ENCODE measurements at regions not wholly inside any gene's neighbourhood (a gene's known extent, or its start where the extent isn't known, plus 50 kb on each side); places are given as distances from the start of the nearest gene placed in this dataset.

DNA sequence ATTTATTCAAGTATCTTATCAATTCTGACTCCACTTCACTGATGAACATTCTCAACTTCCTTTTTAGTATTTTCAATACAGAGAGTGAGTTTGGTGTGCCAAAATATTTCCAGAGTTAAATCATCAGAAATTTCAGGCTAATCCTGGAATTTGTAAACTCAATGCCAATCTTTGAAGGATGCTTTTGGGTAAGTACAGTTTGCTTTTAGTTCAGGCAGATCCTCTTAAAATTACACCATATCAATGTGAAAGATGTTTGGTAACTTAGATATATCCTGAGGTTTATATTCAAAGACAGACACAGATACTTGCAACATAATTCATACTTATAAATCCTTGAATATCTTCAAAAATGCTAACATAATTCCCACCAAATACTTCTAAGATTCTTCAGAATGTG, 76.0 kb upstream of the FAM47B start:
- TF ChIP-seq POLR2A (IDR thresholded peaks at IDR 0.05) (no peak), POLR2AphosphoS5 (IDR thresholded peaks at IDR 0.05) (no peak), EP300 (IDR thresholded peaks at IDR 0.05) (no peak)
- TF ChIP-seq, protein P1, sequence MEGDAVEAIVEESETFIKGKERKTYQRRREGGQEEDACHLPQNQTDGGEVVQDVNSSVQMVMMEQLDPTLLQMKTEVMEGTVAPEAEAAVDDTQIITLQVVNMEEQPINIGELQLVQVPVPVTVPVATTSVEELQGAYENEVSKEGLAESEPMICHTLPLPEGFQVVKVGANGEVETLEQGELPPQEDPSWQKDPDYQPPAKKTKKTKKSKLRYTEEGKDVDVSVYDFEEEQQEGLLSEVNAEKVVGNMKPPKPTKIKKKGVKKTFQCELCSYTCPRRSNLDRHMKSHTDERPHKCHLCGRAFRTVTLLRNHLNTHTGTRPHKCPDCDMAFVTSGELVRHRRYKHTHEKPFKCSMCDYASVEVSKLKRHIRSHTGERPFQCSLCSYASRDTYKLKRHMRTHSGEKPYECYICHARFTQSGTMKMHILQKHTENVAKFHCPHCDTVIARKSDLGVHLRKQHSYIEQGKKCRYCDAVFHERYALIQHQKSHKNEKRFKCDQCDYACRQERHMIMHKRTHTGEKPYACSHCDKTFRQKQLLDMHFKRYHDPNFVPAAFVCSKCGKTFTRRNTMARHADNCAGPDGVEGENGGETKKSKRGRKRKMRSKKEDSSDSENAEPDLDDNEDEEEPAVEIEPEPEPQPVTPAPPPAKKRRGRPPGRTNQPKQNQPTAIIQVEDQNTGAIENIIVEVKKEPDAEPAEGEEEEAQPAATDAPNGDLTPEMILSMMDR (IDR thresholded peaks at IDR 0.05), result no peak
- DNase-seq (no peak), ATAC-seq (ENCODE audit: low FRiP score in 2 of 2) (no peak)
- no peaks in the 10 kb centered on the region for H3K27me3 ChIP-seq
- H3K9me3 ChIP-seq, result no peaks in the 10 kb centered on the region
- H3K27ac ChIP-seq, result no peak overlapping the region
- no peaks in the 10 kb centered on the region for H3K4me1 ChIP-seq
- no peaks in the 10 kb centered on the region for H3K36me3 ChIP-seq
- no peak overlapping the region for H3K4me3 ChIP-seq

DNA sequence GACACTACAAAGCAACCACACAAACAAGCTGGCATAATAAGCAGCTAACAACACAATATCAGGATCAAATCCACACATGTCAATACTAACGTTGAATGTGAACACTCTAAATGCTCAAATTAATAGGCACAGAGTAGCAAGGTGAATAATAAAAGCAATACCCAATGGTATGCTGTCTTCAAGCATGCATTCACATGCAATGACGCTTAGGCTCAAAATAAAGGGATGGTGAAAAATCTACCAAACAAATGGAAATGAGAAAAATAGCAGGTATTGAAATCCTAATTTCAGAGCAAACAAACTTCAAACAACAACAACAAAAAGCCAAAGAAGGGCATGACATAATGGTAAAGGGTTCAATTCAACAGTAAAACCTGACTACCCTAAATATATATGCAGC, 74.0 kb upstream of the FAM47B start:
- Histone ChIP-seq H3K27me3 (no peaks in the 10 kb centered on the region), H3K4me1 (no peaks in the 10 kb centered on the region), H3K27ac (no peak overlapping the region), H3K4me3 (no peak overlapping the region), H3K36me3 (no peaks in the 10 kb centered on the region), H3K9me3 (no peaks in the 10 kb centered on the region)
- WGBS, 2 donors, result 37 to 61% methylated on average over 2 of the region's 2 CpGs
- TF ChIP-seq, protein P1 (IDR thresholded peaks at IDR 0.05), result no peak
- no peak for TF ChIP-seq POLR2AphosphoS5 (IDR thresholded peaks at IDR 0.05)
- TF ChIP-seq POLR2A (IDR thresholded peaks at IDR 0.05), result no peak
- TF ChIP-seq EP300 (IDR thresholded peaks at IDR 0.05), result no peak
- DNase-seq (no peak), ATAC-seq (ENCODE audit: low FRiP score in 2 of 2) (no peak)

DNA sequence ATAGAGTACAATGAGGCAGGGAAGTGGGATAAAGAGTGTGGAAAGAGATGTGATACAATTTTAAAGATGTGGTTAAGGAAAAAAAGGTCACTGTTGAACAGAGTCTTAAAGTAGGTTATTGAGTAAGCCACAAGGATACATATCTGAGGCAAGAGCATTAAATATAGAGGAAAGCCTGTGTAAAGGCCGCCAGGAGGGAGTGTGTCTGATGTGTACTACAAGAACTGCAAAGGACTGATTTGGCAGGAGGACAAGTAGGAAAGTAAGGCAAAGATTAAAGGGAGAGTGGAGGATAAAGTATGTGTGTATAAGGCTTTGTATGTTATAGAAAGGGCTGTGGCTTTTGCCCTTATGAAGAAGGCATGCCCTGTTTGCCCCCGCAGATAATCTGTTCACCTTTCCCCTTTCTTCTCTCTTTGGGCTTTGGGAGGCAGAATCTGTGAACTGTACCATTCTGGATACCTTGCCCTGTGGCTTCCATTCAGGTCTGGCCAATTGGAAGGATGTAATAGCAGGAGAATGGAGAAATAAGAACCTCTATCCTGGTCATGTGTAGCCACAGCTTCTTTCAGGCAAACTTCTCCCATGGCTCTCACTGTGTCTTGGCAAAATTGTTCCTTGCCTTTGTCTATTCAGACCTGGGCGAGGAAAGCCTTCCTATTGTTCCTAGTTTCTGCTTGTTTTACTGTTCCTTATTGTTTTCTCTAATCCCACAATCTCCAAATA, 68.9 kb upstream of the FAM47B start:
- H3K27me3 ChIP-seq, result no peaks in the 10 kb centered on the region
- DNase-seq, result no peak
- no peak overlapping the region for H3K4me3 ChIP-seq
- H3K36me3 ChIP-seq, result no peaks in the 10 kb centered on the region
- ATAC-seq (ENCODE audit: low FRiP score in 2 of 2), result no peak
- WGBS, 2 donors, result 59 to 72% methylated on average over 3 of the region's 3 CpGs
- no peaks in the 10 kb centered on the region for H3K4me1 ChIP-seq
- H3K9me3 ChIP-seq, result no peaks in the 10 kb centered on the region
- no peak overlapping the region for H3K27ac ChIP-seq
- TF ChIP-seq, protein P1 (IDR thresholded peaks at IDR 0.05), result no peak
- TF ChIP-seq POLR2A (IDR thresholded peaks at IDR 0.05), result no peak
- no peak for TF ChIP-seq EP300 (IDR thresholded peaks at IDR 0.05)
- no peak for TF ChIP-seq POLR2AphosphoS5 (IDR thresholded peaks at IDR 0.05)

DNA sequence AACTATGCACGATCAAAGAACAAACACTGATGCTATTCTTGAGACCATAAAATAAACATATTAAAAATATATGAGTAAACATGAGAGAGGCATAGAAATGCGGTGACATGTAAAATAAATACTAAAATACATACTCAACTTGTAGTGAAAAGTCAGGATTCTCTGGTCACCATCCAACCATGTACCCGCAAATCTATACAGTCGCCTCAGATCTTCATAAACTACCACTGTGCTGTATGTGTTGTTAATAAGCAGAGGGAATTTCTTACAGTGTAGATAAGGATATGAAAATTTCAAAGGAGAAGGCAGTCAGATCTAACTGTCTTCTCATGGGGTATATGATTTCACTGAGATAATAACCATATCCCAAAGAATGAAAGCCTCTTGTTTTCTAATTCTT, 67.8 kb upstream of the FAM47B start:
- TF ChIP-seq EP300 (IDR thresholded peaks at IDR 0.05) (no peak), POLR2A (IDR thresholded peaks at IDR 0.05) (no peak), POLR2AphosphoS5 (IDR thresholded peaks at IDR 0.05) (no peak)
- TF ChIP-seq, protein P1 (IDR thresholded peaks at IDR 0.05), result no peak
- 67 to 74% methylated on average over 4 of the region's 4 CpGs for WGBS, 2 donors
- H3K27ac ChIP-seq, result no peak overlapping the region
- no peaks in the 10 kb centered on the region for H3K9me3 ChIP-seq
- no peak for ATAC-seq (ENCODE audit: low FRiP score in 2 of 2)
- DNase-seq, result no peak
- no peak overlapping the region for H3K4me3 ChIP-seq
- no peaks in the 10 kb centered on the region for H3K36me3 ChIP-seq
- no peaks in the 10 kb centered on the region for H3K4me1 ChIP-seq
- no peaks in the 10 kb centered on the region for H3K27me3 ChIP-seq

DNA sequence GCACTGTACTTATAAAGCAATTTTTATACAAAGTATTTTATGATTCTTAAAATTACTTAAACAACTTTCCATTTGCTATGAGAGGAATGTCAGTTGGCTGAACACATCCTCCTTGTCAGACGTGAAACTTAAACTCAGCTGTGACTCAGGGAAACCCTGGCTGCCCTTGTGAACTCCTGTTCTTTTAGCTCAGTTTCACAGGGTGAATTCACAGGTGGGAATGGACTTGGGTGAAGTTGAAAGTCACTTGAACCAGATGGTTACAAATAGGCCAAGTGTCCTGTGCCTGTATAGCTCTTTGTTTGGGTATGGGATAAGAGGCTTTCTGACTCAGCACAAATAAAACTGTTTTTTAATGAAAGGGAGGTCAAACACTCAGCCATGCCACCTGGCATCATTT, 67.4 kb upstream of the FAM47B start:
- WGBS, 2 donors, result 26% methylated on average over 1 of the region's 1 CpG; no CpG with 5 or more reads in 1 of the 2 donors

More for the DNA sequence above, 67.4 kb upstream of the FAM47B start:
- TF ChIP-seq POLR2A (IDR thresholded peaks at IDR 0.05) (no peak), EP300 (IDR thresholded peaks at IDR 0.05) (no peak), POLR2AphosphoS5 (IDR thresholded peaks at IDR 0.05) (no peak)
- TF ChIP-seq, protein P1 (IDR thresholded peaks at IDR 0.05), result no peak
- no peaks in the 10 kb centered on the region for H3K4me1 ChIP-seq
- H3K36me3 ChIP-seq, result no peaks in the 10 kb centered on the region
- DNase-seq (no peak), ATAC-seq (ENCODE audit: low FRiP score in 2 of 2) (no peak)
- H3K9me3 ChIP-seq, result no peaks in the 10 kb centered on the region
- no peaks in the 10 kb centered on the region for H3K27me3 ChIP-seq
- H3K4me3 ChIP-seq, result no peak overlapping the region
- no peak overlapping the region for H3K27ac ChIP-seq
